ENCODE measurements at regions not wholly inside any gene's neighbourhood (a gene's known extent, or its start where the extent isn't known, plus 50 kb on each side); places are given as distances from the start of the nearest gene placed in this dataset.

DNA sequence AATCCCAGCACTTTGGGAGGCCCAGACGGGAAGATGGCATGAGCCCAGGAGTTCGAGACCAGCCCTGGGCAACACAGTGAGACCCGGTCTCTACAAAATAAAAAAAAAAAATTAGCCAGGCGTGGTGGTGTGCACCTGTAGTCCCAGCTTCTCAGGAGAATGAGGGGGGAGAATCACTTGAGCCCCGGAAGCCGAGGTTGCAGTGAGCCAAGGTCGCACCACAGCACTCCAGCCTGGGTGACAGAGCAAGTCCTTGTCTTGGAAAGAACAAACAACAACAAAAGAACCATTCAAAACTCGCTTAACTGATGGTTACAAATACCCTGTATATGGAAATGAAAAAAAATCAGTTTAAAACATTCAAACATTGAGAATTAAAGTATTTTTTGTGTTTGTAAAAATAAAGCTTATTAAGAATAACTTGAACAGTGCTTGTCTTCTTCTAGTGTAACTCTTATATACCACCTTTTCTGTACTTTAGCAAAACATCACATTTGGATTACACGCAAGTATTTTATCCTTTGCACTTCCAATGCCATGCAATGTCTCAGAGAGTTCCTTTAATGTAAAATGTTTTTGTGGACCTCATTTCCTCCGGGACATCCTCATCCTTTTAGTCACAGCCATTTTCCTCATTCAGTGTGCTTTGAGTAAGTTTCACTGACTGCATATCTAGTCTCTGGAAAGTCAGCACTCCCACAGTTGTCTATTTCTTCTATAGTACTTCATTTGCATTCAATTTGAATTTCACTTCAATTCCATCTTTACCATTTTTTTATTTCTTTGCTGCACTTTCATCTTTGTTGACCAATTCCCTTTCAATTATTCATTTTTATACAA is 113.0 kb upstream of the GOLGA8J start:
- 86 to 88% methylated on average over 10 of the region's 10 CpGs for WGBS, 2 donors
- no peaks in the 10 kb centered on the region for H3K9me3 ChIP-seq
- H3K27me3 ChIP-seq, result peaks cover 0 to 52% (median 2%) of the 10 kb centered on the region in 4 donors
- H3K4me1 ChIP-seq, result peaks cover 0 to 45% (median 0%) of the 10 kb centered on the region in 3 donors
- no peak overlapping the region for H3K4me3 ChIP-seq
- no peak overlapping the region for H3K27ac ChIP-seq
- H3K36me3 ChIP-seq, result no peaks in the 10 kb centered on the region
- intact Hi-C loops (cut with DNase I), result no loop called here
- TF ChIP-seq, protein P1, sequence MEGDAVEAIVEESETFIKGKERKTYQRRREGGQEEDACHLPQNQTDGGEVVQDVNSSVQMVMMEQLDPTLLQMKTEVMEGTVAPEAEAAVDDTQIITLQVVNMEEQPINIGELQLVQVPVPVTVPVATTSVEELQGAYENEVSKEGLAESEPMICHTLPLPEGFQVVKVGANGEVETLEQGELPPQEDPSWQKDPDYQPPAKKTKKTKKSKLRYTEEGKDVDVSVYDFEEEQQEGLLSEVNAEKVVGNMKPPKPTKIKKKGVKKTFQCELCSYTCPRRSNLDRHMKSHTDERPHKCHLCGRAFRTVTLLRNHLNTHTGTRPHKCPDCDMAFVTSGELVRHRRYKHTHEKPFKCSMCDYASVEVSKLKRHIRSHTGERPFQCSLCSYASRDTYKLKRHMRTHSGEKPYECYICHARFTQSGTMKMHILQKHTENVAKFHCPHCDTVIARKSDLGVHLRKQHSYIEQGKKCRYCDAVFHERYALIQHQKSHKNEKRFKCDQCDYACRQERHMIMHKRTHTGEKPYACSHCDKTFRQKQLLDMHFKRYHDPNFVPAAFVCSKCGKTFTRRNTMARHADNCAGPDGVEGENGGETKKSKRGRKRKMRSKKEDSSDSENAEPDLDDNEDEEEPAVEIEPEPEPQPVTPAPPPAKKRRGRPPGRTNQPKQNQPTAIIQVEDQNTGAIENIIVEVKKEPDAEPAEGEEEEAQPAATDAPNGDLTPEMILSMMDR (IDR thresholded peaks at IDR 0.05), result no peak
- no peak for TF ChIP-seq POLR2A (IDR thresholded peaks at IDR 0.05)
- DNase-seq, result no peak

DNA sequence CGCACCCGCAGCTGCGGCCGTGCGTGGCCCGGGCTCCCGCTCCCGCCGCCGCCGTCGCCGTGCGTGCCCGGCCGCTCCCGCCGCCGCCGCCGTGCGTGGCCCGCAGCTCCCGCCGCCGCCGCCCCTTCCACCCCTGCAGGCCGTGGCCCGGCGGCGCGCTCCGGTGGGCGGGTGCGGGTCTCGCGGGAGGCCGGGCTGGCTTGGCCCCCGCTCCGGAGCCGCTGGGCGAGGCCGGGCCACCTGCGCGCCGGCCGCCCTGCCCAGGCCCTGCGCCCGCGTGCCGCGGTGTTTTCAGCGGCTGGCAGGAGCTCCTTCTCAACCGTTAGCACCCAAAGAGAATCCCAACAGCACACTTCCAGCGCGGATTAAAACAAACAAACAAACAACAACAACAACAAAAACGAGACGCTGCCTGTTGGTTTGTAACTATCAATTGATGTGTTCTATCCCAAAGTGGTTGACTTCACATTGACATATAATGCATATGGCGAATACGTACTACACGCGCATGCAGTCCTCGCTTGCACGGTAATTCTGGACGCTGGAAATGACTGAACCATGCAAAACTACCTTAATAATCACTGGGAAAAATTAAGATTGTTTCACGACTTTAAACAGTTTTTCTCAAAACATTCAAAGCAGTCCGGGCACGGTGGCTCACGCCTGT is 113.7 kb upstream of the GOLGA8J start:
- Histone ChIP-seq H3K36me3 (no peaks in the 10 kb centered on the region), H3K9me3 (no peaks in the 10 kb centered on the region), H3K4me3 (peak overlapping the region; percentile 37 to 70 (median 51)), H3K27me3 (peaks cover 0 to 52% (median 2%) of the 10 kb centered on the region in 4 donors), H3K4me1 (peaks cover 0 to 45% (median 0%) of the 10 kb centered on the region in 3 donors), H3K27ac (peak overlapping the region in 1 of 4 donors; percentile 54)
- intact Hi-C loops (cut with DNase I), result no loop called here
- DNase-seq, result no peak
- 64 to 71% methylated on average over 15 of the region's 69 CpGs for WGBS, 2 donors
- TF ChIP-seq POLR2A (IDR thresholded peaks at IDR 0.05), result no peak
- TF ChIP-seq, protein P1 (IDR thresholded peaks at IDR 0.05), result no peak

DNA sequence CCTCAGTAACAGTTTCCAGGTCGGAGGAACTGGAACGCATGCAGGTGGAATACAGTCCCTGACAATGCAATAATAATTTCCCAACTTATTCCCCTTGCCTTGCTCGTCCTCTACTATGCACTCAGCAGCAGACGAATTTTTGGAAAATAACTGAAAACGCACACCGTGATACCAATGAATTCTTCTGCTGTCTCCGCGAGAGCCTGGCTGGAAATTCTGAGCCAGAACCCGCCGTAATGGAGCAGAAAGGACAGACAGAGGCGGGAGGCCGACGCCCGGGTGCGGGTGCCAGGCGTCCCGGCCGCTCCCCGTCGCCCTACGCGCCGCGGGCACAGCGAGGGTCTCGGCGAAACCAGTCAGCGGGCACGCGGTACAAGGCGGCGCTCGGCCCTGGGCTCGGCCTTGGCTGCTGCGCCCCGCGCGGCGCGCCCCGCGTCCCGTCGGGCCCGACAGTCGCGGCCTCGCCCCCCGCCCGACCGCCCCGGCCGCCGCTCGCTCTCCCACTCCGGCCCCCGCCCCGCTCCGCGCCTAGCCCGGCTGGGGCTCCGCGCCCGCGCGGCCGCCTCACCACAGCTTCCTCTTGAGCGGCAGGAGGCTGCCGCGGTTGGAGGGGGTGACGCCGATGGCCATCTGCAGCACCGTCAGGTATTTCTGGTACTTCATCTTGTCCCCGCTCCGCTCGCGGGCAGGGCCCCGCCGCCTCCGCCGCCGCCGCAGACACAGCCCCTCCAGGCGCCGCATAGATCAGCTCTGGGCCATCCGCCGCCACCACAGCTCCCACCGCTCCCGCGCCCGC is 114.5 kb upstream of the GOLGA8J start:
- H3K27me3 ChIP-seq, result peaks cover 0 to 52% (median 2%) of the 10 kb centered on the region in 4 donors
- no peaks in the 10 kb centered on the region for H3K9me3 ChIP-seq
- peak overlapping the region in 2 of 4 donors; percentile 37 to 54 for H3K27ac ChIP-seq
- WGBS, 2 donors, result 34 to 45% methylated on average over 4 to 7 of the region's 91 CpGs
- no peaks in the 10 kb centered on the region for H3K36me3 ChIP-seq
- TF ChIP-seq POLR2A (IDR thresholded peaks at IDR 0.05), result no peak
- TF ChIP-seq, protein P1 (IDR thresholded peaks at IDR 0.05), result no peak
- DNase-seq, result no peak
- peak overlapping the region; percentile 37 to 70 (median 51) for H3K4me3 ChIP-seq
- H3K4me1 ChIP-seq, result peaks cover 0 to 44% (median 0%) of the 10 kb centered on the region in 3 donors
- intact Hi-C loops (cut with DNase I), result no loop called here

DNA sequence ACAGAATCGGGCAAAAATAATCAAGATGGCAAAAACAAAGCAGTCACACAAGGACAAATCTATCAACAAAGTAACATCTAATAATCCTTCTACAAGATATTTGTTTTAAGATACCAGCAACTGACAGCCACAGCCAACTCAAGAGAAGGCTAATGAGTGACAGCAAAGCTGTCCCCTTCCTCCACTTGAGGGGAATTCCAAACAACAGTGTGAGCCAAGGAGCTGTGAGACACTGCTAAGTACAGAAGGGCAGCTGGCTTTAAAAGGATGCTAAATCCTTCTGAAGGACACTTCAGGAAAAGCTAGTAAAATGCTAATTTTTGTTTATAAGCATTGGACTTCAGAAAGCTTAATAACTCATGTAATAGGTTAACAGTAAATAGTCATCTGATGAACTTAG is 120.3 kb upstream of the GOLGA8J start:
- WGBS, 2 donors, result 27 to 78% methylated on average over 1 of the region's 1 CpG
- Histone ChIP-seq H3K27ac (no peak overlapping the region), H3K27me3 (peaks cover 0 to 24% (median 0%) of the 10 kb centered on the region in 4 donors), H3K4me3 (no peak overlapping the region), H3K4me1 (no peaks in the 10 kb centered on the region), H3K36me3 (no peaks in the 10 kb centered on the region), H3K9me3 (no peaks in the 10 kb centered on the region)
- intact Hi-C loops (cut with DNase I), result no loop called here
- DNase-seq, result no peak
- TF ChIP-seq, protein P1 (IDR thresholded peaks at IDR 0.05), result no peak
- no peak for TF ChIP-seq POLR2A (IDR thresholded peaks at IDR 0.05)

All from esophagus squamous epithelium (tissue), 5 donors.